Tibial artery (tissue), 4 donors: ENCODE measurements at regions not wholly inside any gene's neighbourhood (a gene's known extent, or its start where the extent isn't known, plus 50 kb on each side); places are given as distances from the start of the nearest gene placed in this dataset.

Experiments used
- DNase-seq, 2 donors: peaks; one replicate each; pipeline ENCODE4 v3.0.0-alpha.2; 2019
- H3K27ac ChIP-seq, 2 donors: fragments of 200-600 bp; sonication (generic) in 1 of 2; 1 replicate in 1 of 2; 2 replicates in 1 of 2; pipeline ENCODE4 v1.5.1; 2018 to 2019; ENCODE audit warnings: mild to moderate bottlenecking in 1 of 2
- H3K27me3 ChIP-seq, 2 donors: fragments of 200-600 bp; sonication (generic) in 1 of 2; one replicate each; pipeline versions ENCODE4 v1.5.1 to v1.6.0; 2016 to 2019
- H3K36me3 ChIP-seq, 3 donors: fragments of 200-600 bp; sonication (generic) in 2 of 3; one replicate each; pipeline ENCODE4 v1.5.1; 2016 to 2019; ENCODE audit warnings: mild to moderate bottlenecking in 2 of 3
- H3K4me1 ChIP-seq, 4 donors: fragments of 200-600 bp; sonication (generic) in 2 of 4; 1 replicate in 3 of 4; 2 replicates in 1 of 4; pipeline ENCODE4 v1.5.1; 2016 to 2019
- H3K4me3 ChIP-seq, 2 donors: fragments of 200-600 bp; sonication (generic) in 1 of 2; 1 replicate in 1 of 2; 2 replicates in 1 of 2; pipeline ENCODE4 v1.5.1; 2018 to 2019; ENCODE audit warnings: mild to moderate bottlenecking in 2 of 2
- H3K9me3 ChIP-seq, 3 donors: fragments of 200-600 bp; sonication (generic) in 1 of 3; one replicate each; pipeline ENCODE4 v1.5.1; 2016 to 2019
- CTCF ChIP-seq, 2 experiments: fragments of 200-600 bp in 1 of 2; fragments of 450-650 bp in 1 of 2; IDR thresholded peaks; one replicate each; pipeline ENCODE4 v1.5.1; 2017 to 2019; ENCODE audit warnings: antibody characterized with exemption in 2 of 2, mild to moderate bottlenecking in 1 of 2, moderate library complexity in 1 of 2
- intact Hi-C: fragments of 100-400 bp; cut with DNase I; formaldehyde crosslinking; loops from one replicate; pipeline ENCODE4 v1.15.0; 2023; ENCODE audit warnings: low total_unique reads

GRCh38 chr5:156121882-156122281 lies 205.1 kb upstream of the SGCD start:
- Histone ChIP-seq H3K27ac (no peak overlapping the region), H3K27me3 (no peaks in the 10 kb centered on the region), H3K4me1 (peaks cover 0 to 9% (median 0%) of the 10 kb centered on the region in 4 donors), H3K36me3 (no peaks in the 10 kb centered on the region), H3K9me3 (no peaks in the 10 kb centered on the region), H3K4me3 (no peak overlapping the region)
- DNase-seq: no peak
- intact Hi-C loops: no loop called here
- TF ChIP-seq CTCF (IDR thresholded peaks at IDR 0.05): no peak

GRCh38 chr5:156124708-156125107 lies 202.3 kb upstream of the SGCD start:
- Histone ChIP-seq H3K4me1 (peaks cover 0 to 9% (median 0%) of the 10 kb centered on the region in 4 donors), H3K4me3 (no peak overlapping the region), H3K27ac (no peak overlapping the region), H3K9me3 (no peaks in the 10 kb centered on the region), H3K36me3 (no peaks in the 10 kb centered on the region), H3K27me3 (no peaks in the 10 kb centered on the region)
- intact Hi-C loops: no loop called here
- TF ChIP-seq CTCF (IDR thresholded peaks at IDR 0.05): no peak
- DNase-seq: no peak

DNA sequence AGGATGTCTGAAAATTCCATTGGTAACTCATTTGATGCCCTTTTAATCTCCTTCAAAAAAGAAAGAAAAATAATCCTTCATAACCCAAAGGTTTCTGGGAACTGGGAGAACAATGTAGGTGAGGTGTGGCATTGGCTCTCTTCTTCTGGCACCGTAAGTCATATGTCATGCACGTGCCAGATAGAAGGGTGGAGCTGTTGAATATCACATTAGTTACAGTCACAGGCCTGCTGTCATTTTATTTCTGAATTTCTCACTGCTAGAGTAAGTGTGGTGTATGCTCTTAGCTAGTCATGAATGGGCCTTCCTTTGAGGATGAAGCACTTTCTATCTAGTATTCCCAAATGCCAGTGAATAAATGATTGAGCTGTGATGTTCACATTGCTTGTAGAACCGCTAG lies 201.8 kb upstream of the SGCD start:
- no peak for TF ChIP-seq CTCF (IDR thresholded peaks at IDR 0.05)
- H3K9me3 ChIP-seq: no peaks in the 10 kb centered on the region
- intact Hi-C loops: no loop called here
- no peaks in the 10 kb centered on the region for H3K27me3 ChIP-seq
- H3K36me3 ChIP-seq: no peaks in the 10 kb centered on the region
- no peak overlapping the region for H3K27ac ChIP-seq
- H3K4me3 ChIP-seq: no peak overlapping the region
- no peak for DNase-seq
- H3K4me1 ChIP-seq: peaks cover 0 to 9% (median 0%) of the 10 kb centered on the region in 4 donors

DNA sequence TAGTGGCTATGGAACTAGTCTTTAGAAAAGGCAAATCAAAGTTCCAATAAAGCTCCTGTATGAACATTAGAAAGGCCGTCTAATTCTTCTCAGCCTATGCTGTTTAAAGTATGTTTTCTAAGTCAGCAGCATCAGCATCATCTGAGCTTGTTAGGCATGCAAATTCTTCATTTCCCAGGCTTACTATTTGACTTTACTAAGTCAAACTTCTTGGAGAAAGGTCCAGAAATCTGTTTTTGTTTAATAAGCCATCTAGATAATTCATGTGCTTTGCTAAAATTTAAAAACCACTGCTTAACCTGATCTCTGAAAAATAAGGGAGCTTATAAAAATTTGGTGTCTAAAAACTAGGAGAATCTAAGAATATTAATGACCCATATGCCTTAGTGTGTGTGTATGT lies 200.2 kb upstream of the SGCD start:
- TF ChIP-seq CTCF (IDR thresholded peaks at IDR 0.05): no peak
- H3K9me3 ChIP-seq: no peaks in the 10 kb centered on the region
- H3K27me3 ChIP-seq: no peaks in the 10 kb centered on the region
- H3K27ac ChIP-seq: no peak overlapping the region
- no peaks in the 10 kb centered on the region for H3K36me3 ChIP-seq
- intact Hi-C loops: no loop called here
- no peak for DNase-seq
- H3K4me3 ChIP-seq: no peak overlapping the region
- no peaks in the 10 kb centered on the region for H3K4me1 ChIP-seq

GRCh38 chr5:156128026-156128425 lies 198.9 kb upstream of the SGCD start:
- no peak overlapping the region for H3K4me3 ChIP-seq
- no peaks in the 10 kb centered on the region for H3K9me3 ChIP-seq
- no peaks in the 10 kb centered on the region for H3K27me3 ChIP-seq
- TF ChIP-seq CTCF (IDR thresholded peaks at IDR 0.05): no peak
- no peak overlapping the region for H3K27ac ChIP-seq
- H3K4me1 ChIP-seq: no peaks in the 10 kb centered on the region
- no peaks in the 10 kb centered on the region for H3K36me3 ChIP-seq
- DNase-seq: no peak
- intact Hi-C loops: no loop called here

GRCh38 chr5:156134216-156134615 lies 192.7 kb upstream of the SGCD start:
- Histone ChIP-seq H3K4me1 (no peaks in the 10 kb centered on the region), H3K27me3 (no peaks in the 10 kb centered on the region), H3K27ac (no peak overlapping the region), H3K4me3 (no peak overlapping the region), H3K9me3 (no peaks in the 10 kb centered on the region), H3K36me3 (no peaks in the 10 kb centered on the region)
- TF ChIP-seq CTCF (IDR thresholded peaks at IDR 0.05): no peak
- intact Hi-C loops: no loop called here
- no peak for DNase-seq
